ENCODE measurements at regions not wholly inside any gene's neighbourhood (a gene's known extent, or its start where the extent isn't known, plus 50 kb on each side); places are given as distances from the start of the nearest gene placed in this dataset.

DNA sequence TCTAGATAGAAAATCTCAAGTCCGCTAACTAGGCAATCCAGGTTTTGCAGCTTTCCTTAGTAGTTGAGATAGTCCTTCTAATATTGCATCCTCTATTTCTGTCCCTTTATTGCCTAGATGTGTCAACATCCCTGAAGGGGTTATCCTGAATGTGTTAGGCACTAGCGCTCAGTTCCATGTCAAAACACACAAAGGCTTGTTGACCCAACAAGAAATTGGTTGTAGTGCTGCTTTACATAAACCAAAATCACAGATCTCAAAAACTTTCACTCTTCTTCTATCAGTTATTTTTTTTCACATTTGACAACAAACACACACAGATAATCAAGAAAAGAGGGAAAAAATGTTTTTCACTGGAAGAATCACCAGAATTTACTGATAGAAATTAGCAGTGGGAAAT is 51.4 kb upstream of the SOX2 start:
- Mint-ChIP-seq H3K27ac (ENCODE audit: unreplicated experiment) (no peak overlapping the region), H3K4me1 (ENCODE audit: unreplicated experiment) (peaks cover 13% of the 10 kb centered on the region), H3K27me3 (ENCODE audit: unreplicated experiment) (peaks cover 2% of the 10 kb centered on the region), H3K4me3 (ENCODE audit: unreplicated experiment) (no peak overlapping the region), H3K9me3 (ENCODE audit: unreplicated experiment) (no peaks in the 10 kb centered on the region), H3K36me3 (ENCODE audit: low read depth, unreplicated experiment) (no peaks in the 10 kb centered on the region)
- TF ChIP-seq CTCF (IDR thresholded peaks at IDR 0.05; ENCODE audit: unreplicated experiment): no peak
- no peak for DNase-seq (ENCODE audit: low spot score)

- TF ChIP-seq CTCF (IDR thresholded peaks at IDR 0.05; ENCODE audit: unreplicated experiment): no peak
- no peaks in the 10 kb centered on the region for H3K27me3 Mint-ChIP-seq (ENCODE audit: unreplicated experiment)
- no peaks in the 10 kb centered on the region for H3K4me1 Mint-ChIP-seq (ENCODE audit: unreplicated experiment)
- H3K27ac Mint-ChIP-seq (ENCODE audit: unreplicated experiment): no peak overlapping the region
- H3K4me3 Mint-ChIP-seq (ENCODE audit: unreplicated experiment): no peak overlapping the region
- no peaks in the 10 kb centered on the region for H3K36me3 Mint-ChIP-seq (ENCODE audit: low read depth, unreplicated experiment)
- H3K9me3 Mint-ChIP-seq (ENCODE audit: unreplicated experiment): no peaks in the 10 kb centered on the region
- DNase-seq (ENCODE audit: low spot score): no peak
Observed at GRCh38 chr3:181637456-181637855, 74.3 kb upstream of the SOX2 start.

DNA sequence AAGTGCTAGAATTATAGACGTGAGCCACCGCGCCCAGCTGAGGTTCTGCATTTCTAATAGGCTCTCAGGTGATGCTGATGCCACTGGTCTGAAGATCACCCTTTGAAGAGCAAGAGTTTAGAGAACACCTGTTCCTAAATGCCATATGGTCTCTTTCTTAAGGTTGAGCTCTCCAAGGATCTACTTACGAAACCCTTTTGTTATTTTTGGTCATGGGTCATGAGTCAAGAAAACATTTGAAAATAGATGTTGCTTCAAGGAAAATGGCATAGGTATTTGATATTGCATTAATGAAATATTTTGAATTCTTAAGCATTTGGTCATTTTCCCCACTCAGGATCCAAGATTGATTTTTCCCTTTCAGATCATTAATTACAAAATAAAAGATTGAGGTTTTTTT is 74.7 kb upstream of the SOX2 start:
- no peak for TF ChIP-seq CTCF (IDR thresholded peaks at IDR 0.05; ENCODE audit: unreplicated experiment)
- peaks cover 3% of the 10 kb centered on the region for H3K4me1 Mint-ChIP-seq (ENCODE audit: unreplicated experiment)
- no peaks in the 10 kb centered on the region for H3K36me3 Mint-ChIP-seq (ENCODE audit: low read depth, unreplicated experiment)
- H3K4me3 Mint-ChIP-seq (ENCODE audit: unreplicated experiment): no peak overlapping the region
- H3K27ac Mint-ChIP-seq (ENCODE audit: unreplicated experiment): no peak overlapping the region
- no peaks in the 10 kb centered on the region for H3K27me3 Mint-ChIP-seq (ENCODE audit: unreplicated experiment)
- H3K9me3 Mint-ChIP-seq (ENCODE audit: unreplicated experiment): no peaks in the 10 kb centered on the region
- no peak for DNase-seq (ENCODE audit: low spot score)

DNA sequence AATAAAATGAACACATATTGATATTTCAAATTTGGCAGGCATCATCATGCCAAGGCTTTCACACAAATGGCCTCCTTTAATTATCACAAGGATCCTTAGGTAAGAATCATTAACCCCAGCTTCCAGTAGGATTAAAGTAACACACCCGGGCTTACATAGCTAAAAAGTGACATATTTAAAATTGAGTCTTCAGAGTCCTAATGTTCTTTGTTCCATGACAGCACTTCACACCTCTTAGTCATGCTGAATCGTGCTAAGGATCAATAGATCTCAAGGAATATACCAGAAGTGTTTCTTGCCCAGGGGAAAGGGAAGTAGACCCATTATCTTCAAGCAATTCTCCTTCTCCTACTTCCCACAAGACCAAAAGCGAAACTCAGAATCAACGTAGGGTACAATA is 76.6 kb upstream of the SOX2 start:
- Mint-ChIP-seq H3K36me3 (ENCODE audit: low read depth, unreplicated experiment) (no peaks in the 10 kb centered on the region), H3K9me3 (ENCODE audit: unreplicated experiment) (no peaks in the 10 kb centered on the region), H3K4me3 (ENCODE audit: unreplicated experiment) (no peak overlapping the region), H3K27me3 (ENCODE audit: unreplicated experiment) (no peaks in the 10 kb centered on the region), H3K27ac (ENCODE audit: unreplicated experiment) (no peak overlapping the region), H3K4me1 (ENCODE audit: unreplicated experiment) (peaks cover 9% of the 10 kb centered on the region)
- DNase-seq (ENCODE audit: low spot score): no peak
- no peak for TF ChIP-seq CTCF (IDR thresholded peaks at IDR 0.05; ENCODE audit: unreplicated experiment)

DNA sequence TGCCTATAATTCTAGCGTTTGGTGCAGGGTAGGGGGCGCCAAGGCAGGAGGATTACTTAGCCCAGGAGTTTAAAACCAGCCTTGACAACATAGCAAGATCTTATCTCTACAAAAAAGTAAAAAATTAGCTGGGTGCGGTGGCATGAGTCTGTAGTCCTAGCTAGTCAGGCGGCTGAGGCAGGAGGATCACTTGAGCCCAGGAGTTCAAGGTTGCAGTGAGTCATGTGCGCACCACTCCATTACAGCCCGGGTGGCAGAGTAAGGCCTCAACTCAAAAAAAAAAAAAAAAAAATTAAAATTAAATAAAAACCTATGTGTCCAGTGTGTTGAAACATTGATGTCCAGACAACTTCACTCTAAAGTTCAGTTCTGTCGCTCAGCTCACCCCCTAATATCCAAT is 78.2 kb upstream of the SOX2 start:
- Mint-ChIP-seq H3K27me3 (ENCODE audit: unreplicated experiment) (no peaks in the 10 kb centered on the region), H3K4me1 (ENCODE audit: unreplicated experiment) (peaks cover 14% of the 10 kb centered on the region), H3K4me3 (ENCODE audit: unreplicated experiment) (no peak overlapping the region), H3K9me3 (ENCODE audit: unreplicated experiment) (no peaks in the 10 kb centered on the region), H3K27ac (ENCODE audit: unreplicated experiment) (no peak overlapping the region), H3K36me3 (ENCODE audit: low read depth, unreplicated experiment) (no peaks in the 10 kb centered on the region)
- TF ChIP-seq CTCF (IDR thresholded peaks at IDR 0.05; ENCODE audit: unreplicated experiment): no peak
- DNase-seq (ENCODE audit: low spot score): no peak
